ENCODE measurements at regions not wholly inside any gene's neighbourhood (a gene's known extent, or its start where the extent isn't known, plus 50 kb on each side); places are given as distances from the start of the nearest gene placed in this dataset.
"Not testable (repeated sequence)": the region's sequence is repeated elsewhere in the genome, so short reads cannot be mapped to it uniquely, and the experiment has no call there.

GRCh38 chr5:67581203-67581602 is 384.6 kb upstream of the CD180 start:
- peak; percentile 80 for DNase-seq (ENCODE audit: low read depth)

GRCh38 chr5:67578011-67578410 is 381.4 kb upstream of the CD180 start:
- DNase-seq (ENCODE audit: low read depth): no peak

GRCh38 chr5:67577424-67577823 is 380.8 kb upstream of the CD180 start:
- DNase-seq (ENCODE audit: low read depth): peak; percentile 86

DNA sequence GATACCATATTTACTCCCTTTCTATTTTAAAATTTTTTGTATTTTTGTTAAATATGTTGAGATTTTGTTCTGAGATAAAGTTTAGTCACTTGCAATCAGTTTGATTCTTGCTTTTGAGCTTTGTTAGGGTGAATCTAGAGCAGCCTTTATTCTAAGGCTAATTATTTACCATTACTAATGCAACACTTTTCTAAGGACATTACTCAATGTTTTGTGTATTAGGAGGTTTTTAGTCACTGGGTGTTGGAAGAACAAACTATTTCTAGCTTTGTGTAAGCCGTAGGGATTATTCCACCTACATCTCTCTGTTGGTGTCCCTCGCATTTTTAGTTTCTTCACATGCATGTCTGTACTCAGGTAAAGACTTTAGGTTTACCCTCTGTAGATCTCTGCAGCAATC is 379.5 kb upstream of the CD180 start:
- peak; percentile 78 for DNase-seq (ENCODE audit: low read depth)

- no peak for DNase-seq (ENCODE audit: low read depth)
Measured at GRCh38 chr5:67575087-67575486, 378.5 kb upstream of the CD180 start.

- DNase-seq (ENCODE audit: low read depth): no peak
Measured at GRCh38 chr5:67561151-67561932, 364.7 kb upstream of the CD180 start.

GRCh38 chr5:67552773-67553172 is 356.2 kb upstream of the CD180 start:
- DNase-seq (ENCODE audit: low read depth): no peak

DNA sequence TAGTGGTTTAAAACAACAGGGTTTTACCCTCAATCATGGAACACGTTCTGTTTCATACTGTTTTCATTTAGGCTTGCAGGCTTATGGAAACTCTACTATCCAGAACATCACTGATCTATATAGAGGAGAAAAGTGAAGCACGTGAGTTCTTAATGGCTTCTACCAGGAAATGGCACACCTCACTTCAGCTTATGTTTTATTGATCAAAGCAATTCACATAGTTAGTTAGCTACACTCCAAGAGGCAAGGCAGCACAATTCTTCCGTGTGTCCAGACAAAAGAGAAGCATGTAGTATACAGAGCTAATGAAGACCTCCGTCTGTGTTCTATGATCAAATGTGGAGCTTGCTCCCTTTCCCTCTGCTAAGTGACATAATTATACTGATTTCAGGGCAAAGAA is 353.3 kb upstream of the CD180 start:
- no peak for DNase-seq (ENCODE audit: low read depth)

- DNase-seq (ENCODE audit: low read depth): no peak
Measured at GRCh38 chr5:67549296-67549618, 352.7 kb upstream of the CD180 start.

DNA sequence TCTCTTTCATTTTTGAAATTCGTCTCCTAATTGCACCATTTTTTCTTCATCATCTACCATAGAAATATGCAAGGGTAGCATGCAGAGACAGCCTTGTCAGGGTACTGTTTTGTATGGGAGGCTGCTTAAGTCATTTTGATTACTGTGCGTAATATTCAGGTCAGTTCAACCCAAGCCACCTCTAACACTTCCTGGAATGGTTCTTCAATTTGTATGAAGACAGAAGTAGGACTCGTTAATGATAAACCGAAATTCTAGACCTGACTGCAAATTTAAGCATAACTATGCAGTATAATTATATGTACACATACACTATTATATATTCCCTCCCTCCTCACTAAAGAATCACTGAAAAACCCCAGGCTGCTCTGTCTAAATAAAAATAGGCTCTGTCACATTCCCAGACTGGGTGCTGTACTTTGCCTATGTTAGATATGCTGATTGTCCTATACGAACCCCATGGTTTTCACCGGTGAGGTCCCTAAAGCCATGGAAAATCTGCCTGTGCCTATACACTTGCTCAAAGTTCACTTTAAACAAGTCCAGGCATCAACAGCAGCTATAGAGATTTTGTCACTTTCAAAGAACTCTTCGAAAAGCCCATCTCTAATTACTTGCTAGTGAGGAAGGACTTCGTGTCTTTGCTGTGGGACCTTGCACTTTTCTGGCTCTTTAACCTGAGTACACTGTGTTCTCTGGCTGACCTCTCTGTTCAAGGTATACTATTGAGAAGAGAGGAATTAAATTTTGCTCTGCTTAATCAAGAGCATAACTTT is 352.1 kb upstream of the CD180 start:
- peak; percentile 72 for DNase-seq (ENCODE audit: low read depth)

DNA sequence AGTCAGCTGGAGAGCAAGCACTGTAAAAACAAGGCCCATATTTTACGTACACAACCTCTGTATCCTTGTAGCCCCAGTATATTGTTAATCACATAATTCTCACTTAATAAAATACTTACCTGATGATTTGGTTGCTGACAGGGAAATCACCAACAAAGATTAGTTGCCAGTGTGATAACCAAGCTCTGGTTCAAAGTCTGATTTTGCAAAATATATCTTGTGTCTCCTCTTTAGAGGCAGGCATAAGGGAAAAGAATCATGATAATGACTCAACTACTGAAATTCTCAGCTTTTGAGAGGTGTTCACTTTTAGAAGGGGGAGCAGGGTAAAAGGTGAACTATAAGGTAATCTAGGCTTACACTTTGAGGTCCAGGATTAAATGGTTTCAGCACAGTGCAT is 351.1 kb upstream of the CD180 start:
- DNase-seq (ENCODE audit: low read depth): no peak

GRCh38 chr5:67544942-67545341 is 348.3 kb upstream of the CD180 start:
- not testable (repeated sequence) for DNase-seq (ENCODE audit: low read depth)

DNA sequence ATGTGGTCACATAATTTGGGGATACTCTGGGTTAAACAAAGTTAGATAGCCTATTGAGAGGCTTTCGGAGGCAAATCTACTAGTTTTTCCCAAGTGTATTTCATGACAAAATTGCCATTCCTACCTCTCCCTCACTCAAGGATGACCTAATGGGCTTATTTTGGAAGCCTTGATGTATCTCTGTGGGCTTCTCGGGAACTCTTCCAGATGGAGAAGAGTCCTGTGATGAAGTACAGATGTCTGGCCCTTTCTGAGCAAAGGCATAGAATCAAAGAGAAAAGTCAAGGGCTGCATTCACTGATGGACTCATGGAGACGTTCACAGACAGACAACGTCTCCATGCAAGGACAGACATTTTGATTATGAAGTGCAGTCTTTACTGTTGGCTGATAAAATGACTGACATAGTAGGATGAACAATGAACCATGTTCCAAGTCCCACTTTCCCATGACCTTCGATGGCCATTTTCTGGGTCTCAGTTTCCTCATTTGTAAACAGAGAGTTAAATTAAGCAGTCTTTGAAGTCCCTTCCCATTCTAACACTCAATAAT is 347.2 kb upstream of the CD180 start:
- no peak for DNase-seq (ENCODE audit: low read depth)

DNA sequence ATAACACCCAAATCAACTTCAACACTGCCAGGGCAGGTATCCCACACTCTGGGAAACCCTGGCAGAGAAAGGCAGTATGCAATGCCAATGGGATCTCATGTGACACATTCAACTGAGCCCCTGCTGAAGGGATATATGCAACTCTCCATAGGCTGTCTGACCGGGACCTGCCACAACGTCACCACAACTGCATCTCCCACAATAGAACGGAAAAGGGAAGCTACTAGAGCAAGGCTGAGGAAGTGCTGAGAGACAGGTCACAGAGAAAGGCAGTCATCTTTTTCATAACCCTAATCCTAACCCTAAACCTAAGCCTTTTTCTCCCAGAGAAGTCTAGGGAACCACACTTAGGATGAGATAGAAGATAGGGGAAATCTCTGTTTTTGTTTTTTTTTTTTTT is 345.9 kb upstream of the CD180 start:
- DNase-seq (ENCODE audit: low read depth): no peak

- no peak for DNase-seq (ENCODE audit: low read depth)
Measured at GRCh38 chr5:67541875-67542274, 345.3 kb upstream of the CD180 start.

- no peak for DNase-seq (ENCODE audit: low read depth)
Measured at GRCh38 chr5:67538855-67539506, 342.4 kb upstream of the CD180 start.

DNA sequence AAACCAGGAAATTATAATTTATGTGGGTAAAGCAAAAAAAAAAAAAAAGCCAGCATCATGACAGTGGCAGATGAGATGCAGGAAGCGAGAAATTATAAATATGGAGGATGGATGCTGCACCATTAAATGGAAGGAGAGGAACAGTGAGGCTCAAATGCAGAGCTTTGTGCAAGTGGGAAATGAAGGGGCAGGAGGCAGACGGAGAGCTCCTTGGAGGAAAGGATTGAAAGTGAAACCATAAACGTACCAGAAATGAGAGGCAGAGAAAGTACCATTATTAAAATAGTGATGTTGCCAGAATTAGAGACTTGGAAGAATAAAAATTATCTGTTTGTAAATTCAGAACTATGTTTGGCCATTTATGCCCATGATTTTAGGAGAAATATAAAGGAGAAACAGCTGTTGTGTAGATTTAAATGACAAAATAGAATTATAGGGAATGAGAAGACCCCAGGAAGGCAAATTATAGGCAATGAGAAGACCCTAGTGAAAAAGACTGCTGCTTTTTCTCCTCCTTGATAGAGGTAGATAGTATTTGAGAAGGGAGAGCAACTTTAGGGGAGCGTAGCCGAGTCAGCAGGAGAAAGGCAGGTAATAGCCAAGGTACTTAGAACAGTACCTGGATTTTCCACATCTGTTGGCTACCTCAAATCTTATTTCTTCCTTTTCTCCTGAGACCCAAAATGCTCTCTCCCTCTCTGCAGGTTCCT is 341.0 kb upstream of the CD180 start:
- DNase-seq (ENCODE audit: low read depth): no peak

DNA sequence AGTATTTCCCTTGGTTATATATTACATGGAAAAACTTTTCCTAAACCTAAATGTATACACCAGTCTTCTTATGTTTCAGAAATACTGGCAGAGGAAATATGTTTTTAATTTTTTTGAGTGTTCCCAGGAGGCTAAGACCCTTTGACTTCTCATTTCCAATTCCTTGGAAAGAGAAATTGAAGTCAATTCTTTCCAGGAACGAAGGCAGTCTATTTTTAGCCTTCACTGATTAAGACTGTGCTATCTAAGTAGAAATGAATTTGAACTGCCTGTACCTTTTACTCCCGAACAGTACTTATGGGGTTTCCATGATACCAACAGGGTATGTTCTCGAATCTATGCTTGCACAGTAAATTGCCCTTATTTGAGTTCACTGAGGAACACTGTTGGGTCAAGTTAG is 340.3 kb upstream of the CD180 start:
- DNase-seq (ENCODE audit: low read depth): no peak

GRCh38 chr5:67530609-67531255 is 334.1 kb upstream of the CD180 start:
- DNase-seq (ENCODE audit: low read depth): no peak

- DNase-seq (ENCODE audit: low read depth): peak; percentile 60
Measured at GRCh38 chr5:67528953-67529352, 332.4 kb upstream of the CD180 start.

GRCh38 chr5:67526793-67527192 is 330.2 kb upstream of the CD180 start:
- DNase-seq (ENCODE audit: low read depth): no peak

All from renal cortical epithelial cell (primary cell).